NCI-H748 treated with DMSO at 0.1 percent for 48 hours (cell line): ENCODE measurements at regions not wholly inside any gene's neighbourhood (a gene's known extent, or its start where the extent isn't known, plus 50 kb on each side); places are given as distances from the start of the nearest gene placed in this dataset.
A peak's percentile ranks its signal among the peaks of the same experiment; 100 is the strongest.
"Not testable (repeated sequence)": the region's sequence is repeated elsewhere in the genome, so short reads cannot be mapped to it uniquely, and the experiment has no call there.

ENCODE experiments used
- DNase-seq: peaks from one replicate; lab custom pipeline; 2025; lab: John Stamatoyannopoulos, UW

DNA sequence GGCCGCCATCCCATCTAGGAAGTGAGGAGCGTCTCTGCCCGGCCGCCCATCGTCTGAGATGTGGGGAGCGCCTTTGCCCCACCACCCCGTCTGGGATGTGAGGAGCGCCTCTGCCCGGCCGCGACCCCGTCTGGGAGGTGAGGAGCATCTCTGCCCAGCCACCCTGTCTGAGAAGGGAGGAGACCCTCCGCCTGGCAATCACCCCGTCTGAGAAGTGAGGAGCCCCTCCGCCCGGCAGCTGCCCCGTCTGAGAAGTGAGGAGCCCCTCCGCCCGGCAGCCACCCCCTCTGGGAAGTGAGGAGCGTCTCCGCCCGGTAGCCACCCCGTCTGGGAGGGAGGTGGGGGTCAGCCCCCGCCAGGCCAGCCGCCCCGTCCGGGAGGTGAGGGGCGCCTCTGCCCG, 194.2 kb upstream of the FBXL4 start:
- not testable (repeated sequence) for DNase-seq

DNA sequence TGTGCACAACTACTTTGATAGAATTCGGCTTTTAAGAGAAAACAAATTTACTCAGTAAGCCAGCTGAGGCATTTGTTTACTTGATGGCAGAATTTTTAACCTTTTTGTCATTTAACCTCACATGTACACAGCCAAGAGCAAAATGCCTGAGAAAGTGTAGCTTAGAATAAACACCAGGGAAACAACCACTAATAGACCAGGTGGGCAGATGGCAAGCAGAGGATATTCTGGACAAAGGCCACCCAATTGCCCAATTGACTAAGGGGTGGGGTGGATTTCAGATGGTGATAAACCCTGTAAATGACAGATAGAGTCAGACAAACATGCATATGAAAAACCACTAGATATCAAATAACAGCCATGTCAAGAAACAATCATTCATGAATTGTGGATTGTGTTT, 190.7 kb upstream of the FBXL4 start:
- peak; percentile 88 for DNase-seq

DNA sequence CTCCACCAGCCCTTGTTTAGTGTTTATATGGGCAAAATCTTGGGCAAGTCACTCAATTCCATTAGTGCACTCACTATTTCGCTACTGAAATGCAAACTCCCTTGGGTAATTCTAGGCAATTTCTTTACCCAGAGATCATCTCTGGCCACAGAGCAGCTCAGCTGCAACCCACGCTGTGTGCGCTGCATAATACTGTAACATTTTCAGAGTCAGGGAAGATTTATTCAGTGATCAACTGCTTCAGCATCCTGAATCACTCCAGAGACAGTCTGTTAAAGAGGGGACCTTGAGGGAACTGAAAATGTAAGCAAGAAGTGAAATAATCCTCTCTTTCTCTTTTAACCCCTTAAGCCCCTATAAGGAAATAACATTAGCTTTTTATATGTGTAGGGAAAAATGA, 189.6 kb upstream of the FBXL4 start:
- DNase-seq, result no peak

DNA sequence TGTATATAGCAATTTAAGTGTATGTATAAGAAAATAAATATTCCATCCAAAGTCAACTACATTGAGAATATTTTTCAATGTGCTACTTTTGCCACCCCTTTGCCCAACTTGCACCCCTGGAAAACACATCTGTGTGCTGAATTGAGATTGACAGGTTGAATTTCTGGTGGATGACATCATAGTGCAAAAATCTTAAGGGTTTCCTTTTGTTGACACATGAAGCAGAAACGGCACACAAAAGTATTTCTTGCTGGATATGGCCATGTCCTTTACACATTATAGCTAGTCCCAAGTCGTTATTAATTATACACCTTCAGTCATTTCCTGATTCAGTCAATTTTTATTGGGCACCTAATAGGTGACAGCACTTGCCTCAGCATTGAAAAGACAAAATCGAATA, 188.7 kb upstream of the FBXL4 start:
- DNase-seq, result no peak

DNA sequence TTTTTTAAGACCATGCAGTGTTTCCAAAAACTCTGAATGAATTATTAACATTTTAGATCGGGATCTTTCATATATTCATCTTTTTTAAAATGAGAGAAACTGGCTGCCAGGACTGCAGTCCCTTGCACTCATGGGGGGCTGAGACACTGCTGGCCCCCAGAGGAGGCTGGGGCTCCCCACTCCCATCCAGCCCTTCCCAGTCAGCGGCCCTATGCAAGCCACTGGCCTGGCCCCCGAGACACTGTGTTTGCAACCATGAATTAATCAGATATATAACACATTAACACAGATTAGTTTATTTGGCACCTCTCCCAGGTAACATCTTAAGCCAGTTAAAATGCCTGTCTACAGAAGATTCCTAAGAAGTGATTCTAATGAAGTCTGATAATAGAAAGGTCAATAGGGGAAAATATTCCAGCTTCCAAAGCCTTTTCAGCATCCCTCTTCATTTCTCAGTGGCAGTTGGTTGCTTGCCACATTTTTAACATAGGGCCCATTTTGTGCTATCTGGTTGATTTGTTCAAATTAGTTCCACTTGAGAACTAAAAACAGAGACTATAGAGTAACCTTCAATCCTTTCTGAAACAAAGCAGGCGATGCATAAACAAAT, 184.4 kb upstream of the FBXL4 start:
- DNase-seq, result no peak

DNA sequence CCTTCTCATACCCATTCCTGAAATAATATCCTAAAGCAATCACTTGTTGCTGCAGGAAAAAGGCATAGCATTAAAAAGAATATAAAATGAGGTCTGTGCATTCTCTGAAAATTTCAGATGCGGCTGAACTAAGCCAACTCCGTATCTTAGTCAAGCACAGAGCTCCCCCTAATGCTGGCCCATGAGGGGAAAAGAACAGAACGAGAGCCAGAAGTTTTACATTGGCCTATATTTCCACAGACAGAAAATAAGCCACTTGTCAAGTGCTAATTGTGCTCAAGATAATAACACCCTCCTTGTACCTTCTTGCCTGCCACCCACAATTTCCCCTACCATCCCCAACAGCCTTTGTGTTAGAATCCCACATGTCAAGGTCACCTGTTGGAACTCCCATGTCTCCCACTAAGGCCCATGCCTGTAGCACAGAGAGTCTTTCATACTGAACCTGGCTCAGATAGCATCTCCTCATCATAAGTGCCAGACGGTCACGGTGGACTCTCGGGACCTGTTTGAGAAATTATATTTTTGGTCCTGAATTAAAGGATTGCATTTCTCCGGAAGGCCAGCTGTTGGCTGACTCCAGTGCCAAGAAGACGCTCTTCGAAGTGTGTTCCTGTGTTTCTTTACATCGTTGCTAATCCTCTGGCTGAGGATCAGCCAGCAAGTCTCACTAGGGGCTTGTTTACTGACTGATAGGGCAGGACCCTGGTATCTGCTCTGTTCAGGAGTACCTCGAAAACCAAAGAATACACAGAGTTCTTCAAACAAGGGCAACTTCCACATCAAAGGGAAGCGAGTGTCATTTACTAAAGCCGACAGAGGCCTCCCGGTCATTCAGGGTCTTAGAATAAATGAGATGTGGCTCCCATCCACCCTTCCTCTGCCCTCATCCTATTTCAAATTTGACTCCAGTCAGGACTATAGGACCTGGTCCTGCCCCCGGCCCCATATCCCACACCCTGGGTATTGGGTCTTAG, 183.4 kb upstream of the FBXL4 start:
- no peak for DNase-seq

DNA sequence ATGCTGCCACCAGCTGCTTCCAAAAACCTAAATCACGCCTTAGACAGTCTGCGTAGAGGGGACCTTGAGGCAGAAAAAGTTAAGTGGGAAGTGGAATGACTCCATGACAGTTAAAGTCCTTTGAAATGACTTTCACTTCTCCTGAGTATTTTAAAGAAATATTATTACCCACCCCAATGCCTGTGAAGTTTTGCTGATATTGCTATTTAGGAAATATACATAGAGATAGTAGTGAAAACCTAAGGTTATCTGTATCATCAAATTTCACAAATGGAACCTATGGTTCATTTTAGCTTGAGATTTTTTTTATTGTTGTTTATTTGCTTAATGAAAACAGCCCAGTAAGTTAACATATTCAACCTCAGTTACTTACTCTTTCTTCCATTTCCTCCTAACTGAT, 182.1 kb upstream of the FBXL4 start:
- DNase-seq, result no peak

DNA sequence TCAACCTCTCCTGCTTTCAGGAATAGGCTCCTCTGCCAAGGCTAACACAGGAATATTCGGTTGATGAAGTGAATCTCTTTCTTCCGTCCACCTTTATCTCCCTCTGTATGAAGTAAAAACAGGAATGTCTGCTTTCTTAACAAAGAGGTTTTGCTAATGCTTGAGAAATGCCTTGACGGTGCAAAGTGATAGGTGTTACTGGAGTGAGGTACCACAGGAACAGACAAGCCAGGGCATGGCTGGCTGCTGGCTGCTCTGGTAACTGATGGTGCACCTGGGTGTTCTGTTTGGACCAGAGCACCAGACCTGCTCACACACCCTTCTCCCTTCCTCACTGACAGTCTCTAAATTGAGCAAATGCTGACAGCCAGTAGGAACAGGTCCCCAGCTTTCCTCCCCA, 174.0 kb upstream of the FBXL4 start:
- DNase-seq, result no peak

DNA sequence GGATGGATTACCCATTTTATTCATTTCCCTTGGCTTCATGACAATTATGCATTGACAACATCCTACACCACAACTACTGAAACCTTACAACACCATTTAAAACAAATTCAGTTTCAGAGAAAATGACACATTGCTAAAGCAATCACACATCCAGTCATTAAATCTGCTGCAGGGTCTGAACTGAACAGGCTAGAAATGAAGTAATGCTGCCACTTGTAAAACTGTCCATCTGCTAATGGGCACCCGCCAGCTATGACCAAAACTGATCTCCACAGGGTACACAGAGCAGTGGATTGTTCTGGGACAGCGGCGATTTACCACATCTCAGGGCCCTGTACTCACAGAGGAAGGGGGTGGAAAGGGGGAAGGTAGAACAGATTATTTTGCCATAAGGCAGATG, 172.9 kb upstream of the FBXL4 start:
- DNase-seq, result no peak

DNA sequence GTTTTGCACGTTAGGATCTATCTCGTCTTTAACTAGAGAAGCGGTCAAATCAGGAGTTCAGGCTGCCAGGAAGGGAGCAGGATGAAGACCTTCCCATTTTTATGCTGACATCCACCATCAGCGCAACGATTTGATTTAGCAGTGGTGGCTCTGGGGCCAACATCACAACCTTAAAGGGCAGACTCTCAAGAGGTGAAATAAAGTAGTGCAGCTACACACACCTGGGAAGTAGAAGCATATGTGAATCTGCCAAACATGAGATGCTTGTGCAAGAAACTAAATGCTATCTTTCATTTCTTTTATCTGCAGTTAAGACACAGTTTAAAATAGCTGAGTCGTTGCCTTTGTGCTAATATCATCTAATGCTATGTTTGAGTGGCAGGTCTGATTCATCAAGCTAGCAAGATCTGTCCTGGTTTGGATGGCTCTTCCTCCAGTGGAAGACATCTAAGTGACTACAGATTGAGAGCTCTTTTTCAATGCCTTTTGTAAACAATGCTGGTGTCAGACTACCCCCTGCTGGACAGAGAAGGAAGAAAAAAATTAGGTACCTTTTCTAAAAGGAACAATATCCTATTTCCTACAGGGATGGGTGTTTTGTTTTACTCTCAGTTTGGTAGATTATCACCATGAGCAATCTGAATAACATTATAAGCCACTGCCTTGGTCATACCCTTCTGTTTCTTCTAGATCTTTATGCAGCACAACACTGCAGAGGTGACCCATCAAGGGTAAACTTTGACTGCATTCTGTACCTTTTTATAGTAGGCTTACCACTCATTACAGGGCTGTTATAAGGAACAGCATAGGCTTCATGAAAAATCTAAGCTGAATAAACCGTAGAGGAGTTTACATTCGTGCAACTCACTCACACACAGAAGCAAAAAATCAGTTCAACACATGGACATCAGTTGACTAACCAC, 171.6 kb upstream of the FBXL4 start:
- DNase-seq, result peak; percentile 55

DNA sequence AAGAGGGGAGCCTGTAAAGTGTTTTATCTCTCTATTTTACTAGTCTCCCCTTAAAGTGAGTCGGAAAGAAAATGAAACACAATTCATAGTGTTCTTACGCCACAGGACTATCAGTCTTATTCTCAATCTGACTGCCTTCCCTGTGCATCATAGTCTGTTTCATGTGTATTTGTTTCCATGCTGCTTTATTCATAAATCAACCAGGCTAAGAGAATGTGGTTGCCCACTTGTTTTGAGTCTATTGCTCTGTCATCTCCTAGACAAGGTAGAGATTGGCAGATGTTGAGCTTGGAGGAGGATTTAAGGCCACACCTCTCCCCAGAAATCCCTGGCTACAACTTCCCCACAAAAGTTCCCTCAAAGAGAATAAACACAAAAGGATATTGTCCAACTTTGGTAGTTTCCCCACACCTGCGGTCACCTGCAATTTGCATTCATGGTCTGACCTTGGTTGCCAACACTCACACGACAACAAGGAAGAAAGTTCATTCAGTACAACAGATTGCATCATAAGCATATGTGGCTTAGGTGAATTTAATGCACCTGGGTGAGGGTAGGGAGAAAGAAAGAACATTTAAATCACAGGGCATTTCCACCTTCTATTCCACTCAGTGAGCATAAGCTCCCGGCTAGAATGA, 167.1 kb upstream of the FBXL4 start:
- DNase-seq, result no peak

DNA sequence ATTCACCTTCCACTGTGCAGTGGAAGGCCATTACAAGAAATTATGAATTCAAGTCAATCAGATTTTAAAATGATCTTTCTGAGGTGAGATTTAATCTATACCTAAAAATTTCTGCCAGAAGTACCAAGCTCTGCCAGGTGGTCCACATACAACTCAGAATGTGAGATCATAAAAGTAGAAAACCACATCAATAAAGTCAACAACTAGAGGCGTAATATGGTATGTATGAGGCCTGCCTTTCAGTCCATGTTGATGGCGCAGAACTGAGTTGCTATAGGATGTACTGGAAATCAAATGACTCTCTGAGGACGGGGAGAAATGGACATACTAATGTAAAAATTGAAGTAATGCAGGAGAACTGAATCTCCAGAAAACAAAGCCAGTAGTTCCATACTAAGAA, 163.8 kb upstream of the FBXL4 start:
- DNase-seq, result no peak

DNA sequence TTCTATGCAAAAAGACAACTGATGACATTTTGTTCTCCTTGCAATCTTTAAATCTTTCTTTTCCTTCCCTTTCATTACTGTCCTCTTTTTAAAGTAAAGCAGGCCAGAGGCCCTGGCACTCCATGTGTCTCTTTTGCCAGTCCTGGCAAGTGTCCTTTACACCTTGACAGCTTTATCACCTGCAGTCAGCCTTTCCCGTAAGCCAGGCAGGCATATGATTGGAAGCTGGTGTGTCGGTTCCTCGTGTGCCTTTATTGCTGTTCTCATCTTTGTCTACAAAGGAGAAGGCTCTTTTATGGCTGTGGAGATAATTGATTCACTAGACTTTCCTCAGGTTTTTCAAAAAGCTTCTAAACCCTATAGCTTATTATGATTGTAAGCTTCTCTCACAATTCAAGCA, 162.3 kb upstream of the FBXL4 start:
- DNase-seq, result no peak

DNA sequence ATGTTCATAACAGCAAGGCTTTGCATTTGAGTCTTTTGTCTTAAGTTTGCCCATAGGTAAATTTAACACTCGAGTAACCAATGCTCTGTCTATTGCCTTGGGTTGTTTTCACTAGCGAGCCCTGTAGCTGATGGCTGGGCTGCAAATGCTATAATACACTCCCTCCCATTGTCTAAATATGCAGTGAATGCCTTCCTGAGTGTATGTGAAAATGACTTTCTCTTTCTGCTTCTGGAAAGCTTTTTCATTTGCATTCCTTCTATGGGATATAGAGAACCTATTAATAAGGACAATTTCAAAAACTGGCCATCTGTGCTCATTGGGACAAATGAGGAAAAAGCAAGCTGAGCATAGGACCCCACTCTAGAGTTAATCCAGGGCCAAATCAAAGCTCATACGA, 156.5 kb upstream of the FBXL4 start:
- DNase-seq, result no peak

DNA sequence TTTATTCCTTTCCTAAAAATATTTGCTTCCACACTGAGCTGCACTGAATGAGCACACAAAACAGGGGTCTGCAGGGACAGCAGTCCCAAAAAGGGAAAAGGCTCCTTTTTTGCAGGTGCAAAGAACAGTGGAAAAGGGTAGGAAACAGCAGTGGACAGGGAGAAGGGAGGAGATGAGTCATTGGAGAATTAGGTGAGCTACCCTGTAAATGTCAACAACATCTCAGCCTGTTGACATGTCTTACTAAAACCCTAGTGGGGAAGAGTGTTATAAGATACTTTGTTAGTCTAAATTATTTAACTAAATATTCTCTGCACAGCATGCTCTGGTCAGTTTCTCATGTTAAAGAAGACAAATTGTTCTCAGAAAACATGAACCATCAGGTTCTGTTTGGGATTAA, 151.5 kb upstream of the FBXL4 start:
- no peak for DNase-seq

DNA sequence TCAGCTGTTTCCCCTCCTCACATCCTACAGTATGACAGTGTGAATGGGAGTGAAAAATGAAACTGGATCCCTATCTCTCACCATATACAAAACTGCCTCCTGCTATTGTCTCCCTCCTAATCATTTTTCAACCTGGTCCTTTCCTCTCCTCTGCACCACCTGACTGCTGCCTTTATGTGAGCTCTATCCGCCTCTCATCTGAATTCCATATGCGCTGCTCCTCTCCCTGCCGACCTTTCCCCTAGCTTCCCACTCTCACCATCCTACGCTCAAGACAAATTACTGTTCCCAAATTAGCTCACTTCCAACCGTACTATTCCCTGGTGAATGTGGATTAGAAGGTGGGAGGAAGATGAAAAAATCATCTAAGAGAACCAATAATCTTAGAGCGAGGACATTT, 148.4 kb upstream of the FBXL4 start:
- no peak for DNase-seq

DNA sequence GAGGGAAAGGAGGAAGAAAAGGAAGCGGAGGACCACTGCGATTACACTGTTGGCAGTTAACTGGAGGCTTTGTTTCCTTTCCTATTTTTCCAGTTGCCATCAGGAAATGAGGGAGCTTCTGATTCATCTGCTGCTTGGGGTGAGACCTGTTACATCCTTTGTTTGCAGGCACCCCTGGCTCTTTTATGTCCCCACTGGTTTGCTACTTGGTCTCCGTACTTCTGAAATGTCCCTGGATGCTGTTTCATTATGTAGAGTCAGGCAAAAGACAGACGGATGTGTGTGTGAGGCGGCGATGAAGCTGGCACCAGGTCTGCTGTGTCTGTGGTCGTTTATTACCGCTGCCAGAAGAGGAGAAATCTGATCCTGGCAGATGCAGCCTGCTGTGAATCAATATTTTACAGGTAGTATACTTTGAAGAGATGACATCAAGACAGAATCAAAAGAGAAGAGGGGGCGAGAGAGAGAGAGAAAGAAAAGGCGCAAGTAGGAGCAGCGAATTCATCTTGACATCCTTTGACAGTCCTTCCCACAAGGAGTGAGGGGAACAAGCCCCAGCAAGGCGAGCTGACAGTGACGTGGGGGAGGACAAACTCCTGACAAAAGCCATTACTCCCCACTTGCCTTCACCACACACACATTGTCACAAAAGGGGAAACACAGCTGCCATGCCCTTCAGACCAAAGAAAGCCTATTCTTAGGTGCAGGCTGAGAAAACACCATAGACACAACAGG, 145.9 kb upstream of the FBXL4 start:
- DNase-seq, result peak; percentile 33

DNA sequence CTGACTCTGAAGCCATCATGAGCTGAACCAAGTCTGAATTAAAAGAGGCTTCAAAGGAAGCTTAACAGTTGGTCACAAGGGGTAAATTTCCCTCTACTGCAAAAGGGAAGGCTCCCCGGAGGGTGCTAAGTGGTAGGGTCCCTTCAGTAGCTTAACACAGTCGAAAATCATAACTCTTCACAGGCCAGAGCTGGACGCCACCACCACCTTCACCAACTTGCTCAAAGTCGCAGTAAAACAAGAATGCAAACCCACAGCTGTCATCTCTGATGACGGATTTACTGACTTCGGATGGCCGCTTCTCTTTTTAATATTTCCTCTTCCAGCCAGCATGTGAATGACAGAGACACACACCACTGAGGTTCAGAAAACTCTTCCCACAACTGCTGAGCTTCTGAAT, 144.7 kb upstream of the FBXL4 start:
- DNase-seq, result no peak

DNA sequence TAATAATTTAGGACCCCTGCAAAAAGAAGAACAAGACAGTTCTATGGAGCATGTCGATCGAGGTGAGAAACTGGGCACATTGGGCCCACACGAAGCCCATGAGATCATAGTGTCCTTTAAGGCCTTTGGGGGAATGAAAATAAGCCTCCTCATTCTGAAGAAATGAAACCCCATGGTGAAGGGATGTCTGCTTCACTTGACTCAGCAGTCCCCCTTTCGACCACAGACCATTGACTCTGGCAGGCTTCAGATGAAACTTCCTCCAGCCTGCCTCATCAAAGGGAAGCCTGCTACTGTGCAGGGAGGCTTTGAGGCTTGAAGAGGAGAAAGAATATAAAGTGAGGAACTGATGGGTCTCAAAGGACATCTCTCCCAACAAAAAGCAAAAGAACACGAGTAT, 144.2 kb upstream of the FBXL4 start:
- DNase-seq, result no peak

DNA sequence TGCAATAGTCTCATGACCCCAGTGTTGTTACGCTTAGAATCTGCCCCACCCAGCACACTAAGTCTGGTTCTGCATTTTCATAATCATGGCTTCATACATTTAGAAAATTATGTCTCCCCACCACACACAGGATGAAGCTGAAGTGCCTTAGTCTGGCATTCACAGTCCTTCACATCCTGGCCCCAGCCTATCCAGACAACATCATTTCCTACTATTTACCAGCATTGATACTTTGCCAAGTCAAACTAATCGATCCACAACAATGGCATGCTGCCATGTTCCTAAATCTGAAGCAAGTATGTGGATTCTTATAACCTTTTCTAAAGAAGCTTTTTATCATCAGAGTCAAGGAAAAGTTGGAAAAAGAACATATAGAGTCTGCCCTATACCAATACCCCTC, 132.4 kb upstream of the FBXL4 start:
- DNase-seq, result no peak

DNA sequence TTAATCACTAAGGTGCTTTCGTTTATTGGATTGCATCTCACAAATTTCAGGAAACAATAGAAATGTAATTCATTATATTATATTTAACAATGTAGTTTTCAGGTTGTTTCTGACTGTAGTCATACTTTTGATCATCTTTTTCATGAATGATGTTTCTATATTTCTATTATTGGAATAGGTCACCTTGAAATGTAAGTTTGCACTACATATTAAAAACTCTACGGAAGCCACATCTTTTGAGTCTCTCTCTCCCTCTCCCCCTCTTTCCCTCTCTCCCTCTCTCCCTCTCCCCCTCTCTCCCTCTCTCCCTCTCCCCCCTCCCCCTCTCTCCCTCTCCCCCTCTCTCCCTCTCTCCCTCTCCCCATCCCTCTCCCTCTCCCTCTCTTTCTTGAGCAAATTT, 131.3 kb upstream of the FBXL4 start:
- no peak for DNase-seq
